NCI-H345 treated with DMSO at 0.1 percent for 48 hours (cell line): ENCODE measurements at regions not wholly inside any gene's neighbourhood (a gene's known extent, or its start where the extent isn't known, plus 50 kb on each side); places are given as distances from the start of the nearest gene placed in this dataset.

Experiments
- DNase-seq: peaks from one replicate; lab custom pipeline; 2025; ENCODE audit not compliant: unreplicated experiment; lab: John Stamatoyannopoulos, UW

DNA sequence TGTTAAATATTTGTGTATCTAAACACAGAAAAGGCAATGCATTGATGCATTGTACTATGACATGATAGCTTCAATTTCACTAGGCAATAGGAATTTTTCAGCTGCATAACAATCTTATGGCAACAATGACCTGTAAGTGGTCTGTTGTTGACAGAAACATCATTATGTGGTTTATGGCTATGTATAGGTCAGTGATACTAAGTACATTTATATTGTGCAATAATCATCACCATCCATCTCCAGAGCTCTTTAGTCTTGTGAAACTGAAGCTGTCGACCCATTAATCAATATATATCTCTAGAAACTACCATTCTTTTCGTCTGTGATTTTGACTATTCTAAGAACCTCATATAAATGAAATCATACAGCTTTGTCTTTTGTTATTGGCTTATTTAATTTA lies 200.1 kb upstream of the ZNF717 start:
- no peak for DNase-seq

DNA sequence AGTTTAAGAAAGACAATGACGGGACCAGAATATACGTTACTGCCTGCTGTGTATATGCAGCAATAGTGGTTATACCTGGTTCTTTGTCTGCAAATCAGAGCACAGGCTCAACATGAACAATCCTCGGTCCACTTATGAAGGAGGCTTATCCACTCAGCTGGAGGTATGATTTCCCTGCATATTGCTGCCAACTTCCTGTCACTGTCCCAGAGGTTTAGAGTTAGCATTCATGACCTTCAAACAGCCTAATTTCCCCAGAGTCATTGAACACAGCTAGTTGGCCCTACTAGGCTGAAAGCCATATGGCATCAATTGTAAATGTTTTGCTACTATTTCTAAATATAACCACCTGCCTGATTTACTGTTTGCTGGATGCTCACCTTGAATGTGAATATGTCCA lies 224.9 kb upstream of the ZNF717 start:
- peak; percentile 9 for DNase-seq

DNA sequence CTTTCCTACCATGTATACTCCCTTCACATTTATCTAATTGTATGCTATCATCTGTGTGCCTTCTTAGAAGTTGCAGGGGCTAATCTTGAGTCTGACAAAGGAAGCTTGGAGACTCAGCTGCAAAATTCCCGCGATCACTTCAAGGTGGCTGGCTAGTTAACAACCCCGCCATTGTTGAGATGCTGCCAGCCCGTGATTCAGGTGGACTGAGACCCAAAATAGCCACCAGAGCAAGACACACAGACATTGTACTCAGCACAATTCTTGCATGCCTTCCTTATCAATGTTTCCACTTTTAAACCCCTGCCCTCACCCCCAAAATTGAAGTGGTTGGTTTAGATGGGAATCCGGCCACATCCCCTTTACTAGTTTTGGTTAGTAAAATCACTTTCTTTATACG lies 225.8 kb upstream of the ZNF717 start:
- no peak for DNase-seq

DNA sequence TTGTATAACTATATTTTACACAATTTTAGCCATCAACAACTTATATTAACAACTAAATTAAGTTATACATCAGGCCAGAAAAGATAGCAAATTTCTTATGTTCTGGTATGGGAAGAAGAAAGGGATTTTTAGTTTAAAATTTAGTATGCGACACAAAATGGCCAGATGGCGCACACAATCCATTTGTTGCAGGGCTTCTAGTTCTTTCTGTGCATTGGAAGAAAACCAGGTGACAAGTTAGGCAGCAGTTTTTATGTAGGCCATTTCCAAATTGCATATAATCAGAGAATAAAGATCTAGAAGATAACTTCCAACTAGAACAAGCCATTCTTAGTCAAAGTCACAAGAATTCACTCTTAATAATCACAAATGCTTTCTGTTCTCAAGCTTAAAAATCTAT lies 230.1 kb upstream of the ZNF717 start:
- no peak for DNase-seq

DNA sequence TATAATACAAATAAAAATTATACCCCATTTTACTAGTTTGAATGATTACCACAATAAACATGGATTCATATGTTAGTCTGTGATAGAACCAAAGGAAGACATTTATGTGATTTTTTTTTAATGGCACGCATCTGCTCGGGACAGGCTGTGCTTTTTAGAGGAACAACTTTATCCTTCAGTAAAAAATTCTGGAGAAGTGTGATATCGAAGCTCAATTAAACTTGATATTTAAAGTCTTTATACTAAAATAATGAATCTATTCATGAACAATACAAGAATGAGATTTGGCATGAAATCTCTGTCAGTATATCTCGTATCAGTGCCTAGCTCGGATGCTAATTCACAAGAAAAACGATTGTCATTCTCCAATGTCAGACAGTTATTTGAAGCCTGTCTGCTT lies 230.8 kb upstream of the ZNF717 start:
- DNase-seq = no peak

DNA sequence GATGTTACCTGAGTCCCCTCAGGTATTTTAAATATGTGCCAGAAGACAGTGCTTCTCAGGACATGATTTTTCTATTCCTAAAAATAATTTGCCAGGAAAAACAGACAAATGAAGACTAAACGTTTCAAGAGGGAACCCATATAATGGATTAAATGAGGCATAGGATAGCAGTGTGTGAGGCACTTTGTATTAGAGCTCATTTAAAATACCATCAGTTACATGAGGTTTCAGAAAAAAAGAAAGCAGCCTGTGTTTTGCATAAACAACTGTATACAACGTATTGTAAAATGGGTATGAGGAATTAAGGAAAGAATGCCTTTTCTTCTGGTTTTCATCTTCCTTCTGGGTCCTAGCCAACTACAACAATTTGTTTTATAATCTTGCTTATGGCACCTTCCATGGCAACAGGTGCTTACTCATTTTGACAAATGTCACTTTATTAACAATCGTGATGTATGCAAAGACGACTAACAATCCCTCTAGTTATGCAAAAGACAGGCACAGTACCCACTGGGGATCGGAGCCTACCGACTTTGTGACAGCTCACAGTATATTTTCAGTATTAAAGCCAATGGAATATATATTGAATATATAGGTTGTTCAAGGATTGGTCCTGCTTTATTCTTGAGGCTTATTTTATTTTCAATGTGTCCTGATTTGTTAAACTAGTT lies 231.6 kb upstream of the ZNF717 start:
- no peak for DNase-seq

DNA sequence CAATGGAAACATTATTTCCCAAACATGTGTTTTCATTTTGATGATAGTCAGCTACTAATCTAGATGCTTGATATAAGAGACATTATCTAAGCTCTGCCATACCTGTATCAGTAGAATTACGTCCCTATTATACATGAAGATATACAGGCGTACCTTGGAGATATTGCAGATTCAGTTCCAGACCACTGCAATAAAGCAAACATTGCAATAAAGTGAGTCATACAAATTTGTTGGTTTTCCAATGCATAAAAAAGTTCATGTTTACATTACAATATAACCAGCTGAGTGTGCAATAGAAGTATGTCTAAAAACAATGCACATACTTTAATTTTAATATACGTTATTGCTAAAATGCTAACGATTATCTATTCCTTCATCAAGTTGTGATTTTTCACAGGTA lies 236.0 kb upstream of the ZNF717 start:
- no peak for DNase-seq

DNA sequence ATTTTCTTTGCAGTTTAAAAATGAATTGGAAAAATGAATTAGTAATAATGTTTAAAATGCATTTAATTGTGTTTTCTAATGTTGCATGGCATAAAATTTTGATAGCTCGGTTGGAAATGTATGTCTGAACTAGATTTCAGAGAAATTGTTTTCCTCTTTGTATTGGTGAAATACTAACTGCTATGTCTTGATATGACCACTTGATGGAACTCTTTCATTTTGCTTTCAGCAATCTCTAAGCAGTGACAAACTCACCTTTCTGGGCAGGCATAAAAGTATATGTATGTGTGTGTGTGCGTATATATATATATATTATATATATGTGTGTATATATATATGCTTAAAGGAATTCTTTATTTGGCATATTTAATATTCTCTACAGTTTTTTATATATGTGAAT lies 239.3 kb upstream of the ZNF717 start:
- DNase-seq = peak; percentile 24

DNA sequence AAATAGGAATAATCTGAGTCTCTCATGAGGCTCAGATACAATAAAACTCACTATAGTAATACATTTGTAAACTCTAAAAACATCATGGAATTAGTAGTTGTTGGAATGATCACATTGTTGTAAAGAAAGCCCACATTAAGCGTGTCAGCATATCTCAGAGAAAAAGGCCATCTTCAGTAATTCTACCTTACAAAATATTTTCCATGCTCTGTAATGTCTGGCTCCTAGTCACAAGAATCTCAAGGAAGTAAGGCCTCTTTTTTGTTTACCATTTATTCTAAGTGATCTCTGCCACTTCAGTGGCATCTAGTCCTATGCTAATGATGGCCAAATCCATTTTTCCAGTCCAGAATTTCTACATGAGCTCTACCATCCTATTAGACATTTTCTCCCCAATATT lies 240.2 kb upstream of the ZNF717 start:
- DNase-seq = no peak

DNA sequence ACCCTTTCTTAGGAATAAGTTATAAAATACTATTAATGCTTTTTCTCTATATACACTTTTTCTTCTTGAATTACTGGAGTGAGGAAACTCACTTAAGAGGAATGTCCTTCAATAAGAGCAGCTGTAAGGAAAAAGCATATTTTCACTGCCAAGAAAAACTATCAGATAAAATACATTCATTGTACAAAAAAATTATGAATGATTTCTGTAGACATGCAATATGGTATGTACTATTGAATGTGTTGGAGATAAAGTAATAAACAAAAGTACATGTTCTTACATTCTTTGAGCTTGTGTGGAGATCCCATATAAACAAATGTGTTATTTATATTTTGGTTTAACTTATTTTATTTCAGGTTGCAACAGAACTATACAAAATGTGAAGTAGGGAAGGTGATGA lies 241.0 kb upstream of the ZNF717 start:
- DNase-seq = no peak

DNA sequence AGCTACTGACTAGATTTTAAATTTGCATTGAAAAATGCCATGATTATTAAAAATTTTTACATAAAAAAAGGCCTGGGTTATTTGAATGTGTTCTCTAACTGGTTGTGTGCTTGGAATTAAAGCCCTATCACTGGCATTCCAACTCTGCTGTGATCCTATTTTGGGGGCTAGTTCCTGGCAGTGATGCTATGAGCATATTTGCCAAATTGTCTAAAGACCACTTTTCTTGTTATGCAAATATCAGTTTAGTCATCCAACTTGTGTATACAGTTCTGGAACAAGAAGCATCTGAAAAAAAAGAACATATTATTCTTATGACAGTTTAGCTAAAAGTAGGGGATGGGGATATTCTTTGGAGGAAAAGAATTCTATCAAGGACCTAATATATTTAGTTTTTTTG lies 243.4 kb upstream of the ZNF717 start:
- no peak for DNase-seq

DNA sequence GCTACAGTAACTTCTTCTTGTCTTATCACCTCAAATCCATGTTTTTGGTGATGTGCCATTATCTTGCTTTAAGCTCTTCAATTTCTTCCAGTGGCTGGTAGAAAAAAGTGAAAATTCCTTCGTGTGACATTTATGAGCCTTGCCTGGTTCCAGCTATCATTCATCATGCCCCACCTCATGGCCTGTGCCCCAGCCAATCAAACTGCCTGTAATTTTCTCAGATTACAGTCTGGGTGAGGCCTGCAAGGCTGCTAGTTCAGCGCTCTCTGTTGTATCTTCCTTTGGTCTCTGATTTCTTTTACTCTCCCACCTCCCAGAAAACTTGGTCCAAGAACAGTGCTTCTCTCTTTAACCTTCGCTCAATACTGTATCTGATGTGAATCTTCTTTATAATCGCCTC lies 249.3 kb upstream of the ZNF717 start:
- no peak for DNase-seq

DNA sequence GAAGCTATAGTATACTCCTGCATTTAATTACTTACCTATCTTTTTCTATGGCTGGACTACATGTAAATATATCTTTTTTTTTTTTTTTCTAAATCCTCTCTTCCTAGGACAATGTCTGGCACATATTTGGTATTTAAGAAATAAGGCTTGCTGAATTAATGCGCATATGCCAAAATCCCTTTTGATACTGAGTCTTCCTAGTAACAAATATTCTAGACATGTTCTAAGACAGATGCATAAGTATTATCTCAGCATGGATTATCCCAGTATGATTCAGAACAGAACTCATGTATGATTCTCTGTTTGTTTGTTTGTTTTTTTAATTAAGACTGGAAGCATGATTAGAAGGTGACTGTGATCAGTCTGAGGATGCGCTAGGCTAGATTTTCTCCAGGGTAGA lies 249.8 kb upstream of the ZNF717 start:
- DNase-seq = no peak

DNA sequence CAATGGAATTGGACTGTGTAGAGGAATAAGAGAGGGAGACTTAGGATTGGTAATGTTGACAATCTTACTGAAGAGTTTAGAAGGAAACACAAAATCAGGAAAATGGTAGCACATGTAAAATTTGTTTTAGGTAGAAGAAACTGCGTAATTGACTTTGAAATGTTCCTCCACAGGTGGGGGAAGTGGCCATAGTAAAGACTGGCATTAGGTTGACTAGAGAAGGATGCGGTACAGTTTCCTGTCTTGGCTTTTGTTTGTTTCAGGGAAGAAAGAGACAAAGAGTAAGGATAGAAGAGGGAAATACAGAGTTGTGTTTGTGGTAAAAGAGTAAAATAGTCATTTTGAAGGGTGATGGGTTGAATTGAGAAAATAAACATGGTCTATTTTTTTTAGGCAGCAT lies 253.6 kb upstream of the ZNF717 start:
- no peak for DNase-seq

DNA sequence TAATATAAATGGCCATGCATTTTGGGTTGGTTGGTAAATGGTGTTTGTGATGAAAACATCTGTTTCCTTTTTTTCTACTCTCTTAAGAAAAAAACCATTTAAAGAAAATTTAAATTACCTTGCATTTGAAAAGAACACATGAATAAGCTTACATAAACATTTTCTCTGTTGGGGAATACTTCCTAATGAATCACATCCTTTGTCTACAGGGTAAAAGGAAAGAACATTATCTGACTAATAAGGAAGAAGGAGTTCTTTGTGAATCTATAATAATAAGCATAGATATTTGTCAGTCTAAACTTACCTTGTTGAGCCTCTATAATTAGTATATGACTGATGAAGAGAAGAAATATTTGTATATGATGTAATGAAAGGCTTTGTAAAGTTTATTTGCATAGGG lies 254.1 kb upstream of the ZNF717 start:
- DNase-seq = no peak

DNA sequence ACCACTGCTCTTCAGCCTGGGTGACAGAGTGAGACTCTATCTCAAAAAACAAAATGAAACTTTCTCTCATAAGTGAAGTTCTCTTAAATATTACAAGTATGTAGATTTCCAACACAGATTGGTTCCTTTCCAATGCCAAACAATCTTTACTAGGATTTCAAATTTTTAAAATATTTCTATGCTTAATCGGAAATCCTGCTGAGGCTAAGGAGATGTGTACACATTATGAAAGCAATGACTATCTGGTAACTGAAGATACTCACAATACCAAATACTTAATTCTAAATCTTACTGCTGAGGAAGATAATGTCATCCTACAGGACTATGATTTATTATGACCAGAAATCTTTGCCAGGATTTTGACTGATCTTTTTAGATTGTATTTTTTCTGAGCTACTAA lies 255.6 kb upstream of the ZNF717 start:
- DNase-seq = no peak

DNA sequence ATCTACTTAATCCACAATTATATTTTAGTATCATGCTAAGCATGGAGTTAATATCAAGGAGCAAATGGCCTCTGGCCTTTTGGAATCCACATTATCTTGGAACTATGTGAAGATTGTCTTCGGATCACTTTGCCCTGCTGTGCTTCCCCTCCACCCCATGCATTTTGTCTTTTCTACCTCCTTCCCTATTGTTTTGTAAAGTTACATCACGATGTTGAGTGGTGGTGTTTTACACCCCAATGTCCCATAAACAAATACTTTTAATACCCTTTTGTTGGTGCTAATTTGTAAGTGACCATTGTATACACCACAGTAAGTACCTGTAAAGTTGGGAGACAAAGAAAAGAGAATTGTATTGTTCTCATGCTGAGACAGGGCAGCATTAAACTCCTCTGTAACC lies 258.4 kb upstream of the ZNF717 start:
- DNase-seq = no peak

DNA sequence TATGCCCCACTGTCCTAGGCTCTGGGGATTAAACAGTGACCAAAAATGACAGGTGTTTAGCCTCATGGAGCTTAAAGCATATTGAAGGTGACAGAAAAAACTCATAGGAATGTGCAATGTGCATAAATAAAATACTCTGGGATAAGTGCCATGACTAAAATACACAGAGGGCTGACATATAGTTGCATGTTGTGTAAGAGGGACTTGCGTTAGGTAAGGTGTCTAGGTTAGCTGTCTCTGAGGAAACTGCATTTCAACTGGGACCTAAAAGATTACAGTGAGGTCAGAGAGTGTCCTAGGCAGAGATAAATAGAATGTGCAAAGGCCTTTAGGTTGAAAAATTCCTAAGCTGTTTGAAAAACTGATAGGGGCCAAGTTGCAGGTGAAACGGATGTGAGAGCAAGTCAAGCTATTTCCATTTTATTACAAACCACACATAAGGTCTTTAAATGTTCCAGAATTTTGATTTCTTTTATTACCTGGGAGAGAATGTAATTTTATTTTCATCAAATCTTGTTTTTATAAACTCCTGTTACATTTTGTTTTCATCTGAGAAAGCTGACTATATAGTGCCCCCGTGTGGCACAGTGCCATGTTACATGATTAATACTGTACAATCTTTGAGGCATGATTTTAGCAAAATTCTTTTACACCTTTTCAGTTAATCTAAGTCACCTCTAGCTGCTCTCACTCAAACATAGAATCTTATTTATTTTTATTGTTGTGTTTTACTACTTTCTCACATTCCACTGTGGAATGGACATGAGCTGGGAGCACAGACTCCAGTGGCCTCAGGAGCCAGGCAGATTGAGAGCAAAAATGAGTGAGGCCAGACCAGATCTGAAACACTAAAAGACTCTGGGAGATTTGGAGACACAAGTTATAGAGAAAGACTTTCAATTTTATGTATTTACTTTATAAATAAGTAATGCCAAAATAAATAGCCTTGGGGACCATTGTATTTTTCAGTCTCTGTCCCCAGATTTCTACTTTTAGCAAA lies 259.6 kb upstream of the ZNF717 start:
- DNase-seq = no peak

DNA sequence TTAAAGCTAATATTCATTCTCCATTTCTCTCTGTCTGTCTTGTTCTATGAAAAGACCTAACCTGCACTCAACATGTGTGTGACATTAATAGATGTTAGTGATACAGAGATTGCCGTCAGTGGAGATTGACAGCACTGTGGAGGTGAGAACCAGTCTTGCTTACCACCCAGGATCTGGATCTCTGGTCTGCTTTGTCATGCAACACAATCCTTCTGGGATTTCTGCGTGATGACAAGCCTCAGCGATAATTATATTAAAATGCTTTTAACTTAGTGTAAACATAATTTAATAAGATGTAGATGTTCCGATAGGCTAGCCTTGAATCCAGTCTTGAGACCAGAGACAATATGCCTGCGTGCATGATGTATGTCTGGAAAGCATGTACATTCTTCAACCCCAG lies 262.0 kb upstream of the ZNF717 start:
- DNase-seq = no peak

DNA sequence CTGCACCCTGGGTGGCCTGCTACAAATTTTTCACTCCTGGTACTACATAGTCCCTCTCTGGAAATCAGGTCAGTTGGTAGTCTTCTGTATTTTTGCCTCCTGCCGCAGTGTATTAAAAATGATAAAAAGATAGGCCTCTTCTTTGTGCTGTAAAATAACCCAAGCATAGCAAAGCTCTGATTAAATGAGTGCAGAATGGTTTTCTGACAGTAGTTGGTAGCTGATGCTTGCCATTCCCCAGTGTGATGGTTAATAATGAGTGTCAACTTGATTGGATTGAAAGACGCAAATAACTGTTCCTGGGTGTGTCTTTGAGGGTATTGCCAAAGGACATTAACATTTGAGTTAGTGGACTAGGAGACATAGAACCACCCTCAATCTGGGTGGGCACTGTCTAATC lies 264.4 kb upstream of the ZNF717 start:
- no peak for DNase-seq

DNA sequence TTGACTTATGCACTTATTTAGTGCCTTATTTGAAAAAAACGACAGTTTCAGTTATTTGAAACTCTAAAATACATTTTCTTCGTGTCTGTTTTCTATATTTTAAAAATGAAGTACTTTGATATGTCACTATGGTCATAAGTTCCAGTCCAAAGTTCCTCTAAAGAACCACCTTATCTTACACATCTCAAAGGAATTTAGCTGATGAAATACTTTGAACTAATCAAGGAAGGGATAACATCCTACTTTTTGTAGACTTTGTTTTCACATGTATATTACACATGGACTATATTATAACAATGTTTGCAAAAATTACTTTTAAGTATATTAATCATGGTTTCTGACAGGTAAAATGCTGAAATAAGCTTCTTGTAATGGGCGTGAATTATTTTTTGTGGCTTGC lies 265.8 kb upstream of the ZNF717 start:
- no peak for DNase-seq

DNA sequence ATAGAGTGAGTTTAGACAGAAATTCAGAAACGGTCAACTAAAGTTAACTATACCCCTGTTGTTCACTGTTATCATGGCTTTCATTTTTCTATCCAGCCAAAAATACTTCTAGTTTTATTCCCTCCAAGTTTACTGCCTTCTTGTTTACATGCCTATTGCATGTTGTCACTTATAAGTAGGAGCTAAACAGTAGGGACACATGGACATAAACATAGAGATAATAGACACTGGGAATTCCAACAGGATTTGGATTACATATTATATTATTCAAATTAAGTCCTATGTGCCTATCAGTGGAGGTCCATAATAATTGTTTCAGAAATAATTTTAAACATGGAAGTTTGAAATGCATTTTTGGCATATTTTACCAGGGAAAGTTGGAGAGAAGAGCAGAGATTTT lies 269.1 kb upstream of the ZNF717 start:
- no peak for DNase-seq

DNA sequence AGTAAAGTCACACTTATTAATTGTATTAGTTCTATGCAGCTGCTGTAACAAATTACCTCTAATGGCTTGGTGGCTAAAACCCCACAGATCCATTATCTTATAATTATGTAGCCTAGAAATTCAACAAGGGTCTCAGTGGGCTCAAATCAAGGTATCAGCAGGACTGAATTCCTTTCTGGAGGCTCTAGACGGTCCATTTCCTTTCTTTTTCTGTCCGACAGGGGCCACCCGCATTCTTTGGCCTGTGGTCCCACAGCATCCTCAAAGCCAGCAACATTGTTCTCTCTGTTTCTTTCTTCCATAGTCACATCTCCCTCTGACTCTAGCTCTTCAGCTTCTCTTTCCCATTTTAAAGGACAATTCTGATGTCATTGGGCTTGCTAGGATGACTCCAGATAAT lies 276.3 kb upstream of the ZNF717 start:
- DNase-seq = no peak
